ENCODE measurements at regions not wholly inside any gene's neighbourhood (a gene's known extent, or its start where the extent isn't known, plus 50 kb on each side); places are given as distances from the start of the nearest gene placed in this dataset.

DNA sequence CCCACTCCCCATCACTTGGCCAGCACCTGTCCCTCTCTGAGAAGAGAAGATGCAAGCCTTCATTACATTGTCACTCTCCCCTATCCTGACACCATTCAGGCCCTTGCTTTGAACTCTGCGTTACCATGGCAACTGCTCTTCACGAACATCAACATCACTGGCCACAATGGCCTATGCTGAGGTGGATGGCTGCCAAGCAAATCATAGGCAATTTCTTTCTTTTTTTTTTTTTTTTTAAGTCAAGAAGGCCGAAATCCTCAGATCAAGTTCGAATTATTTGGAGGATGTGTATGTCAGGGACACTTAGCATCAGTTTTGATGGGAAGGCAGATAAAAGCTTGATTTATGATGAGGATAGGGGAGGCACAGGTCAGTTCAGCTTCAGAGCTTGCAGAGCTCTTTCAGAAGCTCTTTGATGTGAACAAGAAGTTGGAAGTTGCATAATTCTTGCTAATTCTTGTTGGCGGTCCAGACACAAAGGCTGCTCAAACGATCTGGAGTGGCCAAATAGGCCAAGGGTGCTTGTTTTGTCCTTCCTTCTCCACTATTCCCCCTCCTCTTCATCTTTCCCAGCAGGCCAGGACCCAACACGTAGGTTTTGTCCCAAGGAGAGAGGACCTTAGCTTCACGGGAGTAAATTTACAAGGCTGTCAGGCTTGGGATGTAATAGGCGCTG lies 179.9 kb upstream of the NPVF start:
- ATAC-seq (ENCODE audit: low read depth): no peak
- no peaks in the 10 kb centered on the region for H3K9me3 Mint-ChIP-seq

DNA sequence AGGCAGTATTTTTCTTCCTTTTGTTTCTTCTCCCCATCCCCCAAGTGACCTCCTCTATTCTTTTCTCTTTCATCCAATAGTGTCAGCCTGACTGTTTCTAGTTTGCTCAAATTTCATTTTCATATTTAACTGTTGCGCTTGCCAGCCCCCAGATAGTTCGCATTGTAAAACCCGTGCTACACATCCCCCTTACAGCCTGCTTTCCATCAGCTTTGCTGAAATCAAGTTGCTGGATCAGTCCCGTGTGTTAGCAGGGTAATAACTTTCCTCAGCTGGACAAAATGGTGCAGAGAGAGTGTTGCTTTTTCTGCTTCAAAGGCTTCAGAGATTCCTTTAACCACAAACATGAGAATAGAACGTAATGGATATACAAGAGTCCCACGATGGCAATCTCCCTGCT lies 180.6 kb upstream of the NPVF start:
- POLR2A ChIA-PET: no interaction called here
- Mint-ChIP-seq H3K27ac (no peak overlapping the region), H3K4me1 (no peaks in the 10 kb centered on the region), H3K4me3 (no peak overlapping the region), H3K36me3 (ENCODE audit: low read depth) (no peaks in the 10 kb centered on the region), H3K27me3 (peaks cover 18% of the 10 kb centered on the region), H3K9me3 (no peaks in the 10 kb centered on the region)
- DNase-seq (no peak), ATAC-seq (ENCODE audit: low read depth) (no peak)
- TF ChIP-seq, protein P1, sequence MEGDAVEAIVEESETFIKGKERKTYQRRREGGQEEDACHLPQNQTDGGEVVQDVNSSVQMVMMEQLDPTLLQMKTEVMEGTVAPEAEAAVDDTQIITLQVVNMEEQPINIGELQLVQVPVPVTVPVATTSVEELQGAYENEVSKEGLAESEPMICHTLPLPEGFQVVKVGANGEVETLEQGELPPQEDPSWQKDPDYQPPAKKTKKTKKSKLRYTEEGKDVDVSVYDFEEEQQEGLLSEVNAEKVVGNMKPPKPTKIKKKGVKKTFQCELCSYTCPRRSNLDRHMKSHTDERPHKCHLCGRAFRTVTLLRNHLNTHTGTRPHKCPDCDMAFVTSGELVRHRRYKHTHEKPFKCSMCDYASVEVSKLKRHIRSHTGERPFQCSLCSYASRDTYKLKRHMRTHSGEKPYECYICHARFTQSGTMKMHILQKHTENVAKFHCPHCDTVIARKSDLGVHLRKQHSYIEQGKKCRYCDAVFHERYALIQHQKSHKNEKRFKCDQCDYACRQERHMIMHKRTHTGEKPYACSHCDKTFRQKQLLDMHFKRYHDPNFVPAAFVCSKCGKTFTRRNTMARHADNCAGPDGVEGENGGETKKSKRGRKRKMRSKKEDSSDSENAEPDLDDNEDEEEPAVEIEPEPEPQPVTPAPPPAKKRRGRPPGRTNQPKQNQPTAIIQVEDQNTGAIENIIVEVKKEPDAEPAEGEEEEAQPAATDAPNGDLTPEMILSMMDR (IDR thresholded peaks at IDR 0.05): no peak
- CTCF ChIA-PET: no interaction called here
- intact Hi-C loops (cut with micrococcal nuclease): no loop called here

More for the DNA sequence above, 179.9 kb upstream of the NPVF start:
- H3K27ac Mint-ChIP-seq: no peak overlapping the region
- H3K4me1 Mint-ChIP-seq: no peaks in the 10 kb centered on the region
- peaks cover 20% of the 10 kb centered on the region for H3K27me3 Mint-ChIP-seq
- TF ChIP-seq, protein P1 (IDR thresholded peaks at IDR 0.05): no peak
- no peak for DNase-seq
- POLR2A ChIA-PET: no interaction called here
- H3K4me3 Mint-ChIP-seq: no peak overlapping the region
- intact Hi-C loops (cut with micrococcal nuclease): no loop called here
- no peaks in the 10 kb centered on the region for H3K36me3 Mint-ChIP-seq (ENCODE audit: low read depth)
- CTCF ChIA-PET: interaction anchor here (0.7 kb wide), 1 partner anchor 92 kb away, joined by 3 read pairs; no protein-coding TSS in a partner anchor

DNA sequence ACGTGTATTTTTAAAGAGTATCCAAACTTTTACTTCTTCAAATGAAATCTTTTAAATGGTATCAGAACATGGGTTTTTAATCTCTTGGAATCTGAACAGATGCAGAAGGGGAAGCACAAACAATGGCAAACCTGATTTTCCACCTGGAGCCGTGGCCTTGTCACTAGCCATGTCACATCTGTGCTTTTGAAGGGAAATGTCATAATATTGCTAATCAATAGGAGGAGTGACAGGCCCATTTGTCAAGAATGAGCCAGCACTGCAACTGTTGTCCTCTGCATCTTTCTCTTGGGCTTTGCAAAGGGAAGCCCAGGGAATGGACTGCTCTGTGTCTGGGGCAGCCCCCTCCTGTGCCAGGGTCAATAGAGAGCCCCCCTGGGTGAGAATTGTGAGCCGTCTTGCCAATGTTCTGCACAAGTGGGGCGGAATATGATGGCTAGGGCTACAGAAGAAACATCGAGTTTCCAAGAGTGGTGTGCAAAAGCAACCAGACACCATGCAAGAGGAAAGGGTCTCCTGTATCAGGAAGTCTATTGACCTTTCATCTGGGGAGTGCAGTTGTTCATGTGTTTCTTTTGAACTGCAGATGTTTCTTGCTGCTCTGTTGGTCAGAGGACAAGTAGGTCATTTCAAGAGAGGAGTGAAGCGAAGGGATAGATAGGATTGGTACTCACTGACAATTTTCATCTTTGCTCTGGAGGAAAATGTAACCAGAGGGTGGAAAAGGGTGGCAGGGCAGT lies 181.8 kb upstream of the NPVF start:
- H3K27ac Mint-ChIP-seq: no peak overlapping the region

DNA sequence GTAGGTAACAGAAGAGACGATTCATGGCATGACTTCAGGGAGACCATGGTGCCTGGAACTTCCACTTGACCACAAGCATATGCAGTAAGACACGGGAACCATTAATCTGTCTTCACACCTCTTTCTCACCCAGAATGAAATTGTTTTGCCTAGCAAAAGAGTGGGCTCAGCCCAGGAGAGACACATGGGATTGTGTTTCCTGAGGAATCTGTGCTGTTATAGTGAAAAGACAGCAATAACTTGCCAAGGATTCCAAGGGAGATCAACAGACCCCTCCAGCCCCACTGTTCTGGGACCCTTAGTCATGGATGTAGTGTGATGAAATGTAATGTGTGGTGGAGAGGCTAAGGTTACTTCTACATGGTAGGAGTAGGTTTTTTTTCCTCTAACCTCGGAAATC lies 192.5 kb upstream of the NPVF start:
- TF ChIP-seq, protein P1 (IDR thresholded peaks at IDR 0.05): no peak
- peaks cover 16% of the 10 kb centered on the region for H3K27me3 Mint-ChIP-seq
- POLR2A ChIA-PET: no interaction called here
- H3K4me3 Mint-ChIP-seq: no peak overlapping the region
- CTCF ChIA-PET: no interaction called here
- no peak for DNase-seq
- H3K9me3 Mint-ChIP-seq: no peaks in the 10 kb centered on the region
- intact Hi-C loops (cut with micrococcal nuclease): no loop called here
- H3K27ac Mint-ChIP-seq: no peak overlapping the region
- no peaks in the 10 kb centered on the region for H3K4me1 Mint-ChIP-seq
- no peaks in the 10 kb centered on the region for H3K36me3 Mint-ChIP-seq (ENCODE audit: low read depth)
- no peak for ATAC-seq (ENCODE audit: low read depth)

More for the DNA sequence above, 181.8 kb upstream of the NPVF start:
- POLR2A ChIA-PET: no interaction called here
- H3K36me3 Mint-ChIP-seq (ENCODE audit: low read depth): no peaks in the 10 kb centered on the region
- TF ChIP-seq, protein P1 (IDR thresholded peaks at IDR 0.05): no peak
- intact Hi-C loops (cut with micrococcal nuclease): no loop called here
- H3K4me1 Mint-ChIP-seq: no peaks in the 10 kb centered on the region
- H3K27me3 Mint-ChIP-seq: peaks cover 14% of the 10 kb centered on the region
- DNase-seq (no peak), ATAC-seq (ENCODE audit: low read depth) (no peak)
- H3K9me3 Mint-ChIP-seq: no peaks in the 10 kb centered on the region
- CTCF ChIA-PET: no interaction called here
- no peak overlapping the region for H3K4me3 Mint-ChIP-seq

DNA sequence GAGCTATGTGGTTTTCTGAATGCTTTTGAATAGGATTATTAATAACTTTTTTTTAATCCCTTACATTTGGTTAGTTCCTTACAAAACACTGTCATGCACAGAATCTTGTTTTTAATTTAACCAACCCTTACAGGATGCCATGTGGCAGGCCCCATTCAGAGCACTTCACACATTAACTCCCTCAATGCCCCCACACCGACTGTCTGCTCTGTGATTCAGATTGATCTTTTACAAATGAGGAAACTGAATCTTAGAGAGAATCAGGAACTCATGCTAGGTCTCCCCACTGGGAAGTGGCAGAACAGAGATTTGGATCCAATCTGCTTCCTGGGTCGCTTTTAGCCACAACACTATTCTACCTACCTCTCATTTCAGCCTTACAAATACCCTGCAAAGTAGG lies 195.8 kb upstream of the NPVF start:
- H3K27ac Mint-ChIP-seq: no peak overlapping the region
- no peaks in the 10 kb centered on the region for H3K36me3 Mint-ChIP-seq (ENCODE audit: low read depth)
- intact Hi-C loops (cut with micrococcal nuclease): no loop called here
- H3K4me3 Mint-ChIP-seq: no peak overlapping the region
- no peaks in the 10 kb centered on the region for H3K9me3 Mint-ChIP-seq
- ATAC-seq (ENCODE audit: low read depth): no peak
- H3K4me1 Mint-ChIP-seq: peaks cover 8% of the 10 kb centered on the region
- CTCF ChIA-PET: no interaction called here
- TF ChIP-seq, protein P1 (IDR thresholded peaks at IDR 0.05): no peak
- H3K27me3 Mint-ChIP-seq: peaks cover 5% of the 10 kb centered on the region
- POLR2A ChIA-PET: no interaction called here
- DNase-seq: no peak
